MCF 10A (cell line): ENCODE measurements at regions not wholly inside any gene's neighbourhood (a gene's known extent, or its start where the extent isn't known, plus 50 kb on each side); places are given as distances from the start of the nearest gene placed in this dataset.
"Not testable (repeated sequence)": the region's sequence is repeated elsewhere in the genome, so short reads cannot be mapped to it uniquely, and the experiment has no call there.

Experiments
- BruUV-seq: library from RNA; stranded (reverse); fragments of 400-500 nt; replicated peaks from 2 replicates; lab custom pipeline; 2021; lab: Mats Ljungman, UMichigan
- CTCF ChIA-PET: fragments of 300-600 bp; sonication (Branson Sonifier 250); formaldehyde crosslinking; extraction: SDS; loops from one replicate; lab custom pipeline; 2021; ENCODE audit warnings: antibody characterized with exemption, inconsistent platforms; lab: Yijun Ruan, JAX
- POLR2A ChIA-PET: fragments of 300-600, 350-650 bp; sonication (Branson Sonifier 250); formaldehyde crosslinking; extraction: SDS; loops from one replicate; lab custom pipeline; 2020; ENCODE audit warnings: antibody characterized with exemption, inconsistent platforms; lab: Yijun Ruan, JAX
- DNase-seq: peaks from one replicate; pipeline ENCODE4 v3.0.0-alpha.2; 2018; ENCODE audit not compliant: unreplicated experiment
- H3K27ac Mint-ChIP-seq: one replicate; pipeline ENCODE4 v1.8.0; 2022; ENCODE audit warnings: mild to moderate bottlenecking, low read depth, mixed read lengths; ENCODE audit not compliant: unreplicated experiment
- H3K27me3 Mint-ChIP-seq: one replicate; pipeline ENCODE4 v1.8.0; 2022; ENCODE audit warnings: mixed read lengths; ENCODE audit not compliant: insufficient read depth, unreplicated experiment
- H3K36me3 Mint-ChIP-seq: one replicate; pipeline ENCODE4 v1.8.0; 2022; ENCODE audit warnings: mild to moderate bottlenecking, moderate library complexity, mixed read lengths; ENCODE audit not compliant: insufficient read depth, unreplicated experiment
- H3K4me1 Mint-ChIP-seq: one replicate; pipeline ENCODE4 v1.8.0; 2022; ENCODE audit warnings: mixed read lengths; ENCODE audit not compliant: insufficient read depth, unreplicated experiment
- H3K4me3 Mint-ChIP-seq: one replicate; pipeline ENCODE4 v1.8.0; 2022; ENCODE audit warnings: mild to moderate bottlenecking, moderate library complexity, mixed read lengths; ENCODE audit not compliant: unreplicated experiment
- H3K9me3 Mint-ChIP-seq: one replicate; pipeline ENCODE4 v1.8.0; 2022; ENCODE audit warnings: mixed read lengths; ENCODE audit not compliant: unreplicated experiment
- intact Hi-C: fragments of 100-400 bp; cut with micrococcal nuclease; formaldehyde crosslinking; loops from 2 replicates; pipeline ENCODE4 v1.14.1; 2022
- TF ChIP-seq, protein P1 (sequence below): fragments of 200-600 bp; IDR thresholded peaks from one replicate; pipeline ENCODE4 v1.8.0; 2022; ENCODE audit warnings: antibody characterized with exemption, mild to moderate bottlenecking; ENCODE audit not compliant: unreplicated experiment

DNA sequence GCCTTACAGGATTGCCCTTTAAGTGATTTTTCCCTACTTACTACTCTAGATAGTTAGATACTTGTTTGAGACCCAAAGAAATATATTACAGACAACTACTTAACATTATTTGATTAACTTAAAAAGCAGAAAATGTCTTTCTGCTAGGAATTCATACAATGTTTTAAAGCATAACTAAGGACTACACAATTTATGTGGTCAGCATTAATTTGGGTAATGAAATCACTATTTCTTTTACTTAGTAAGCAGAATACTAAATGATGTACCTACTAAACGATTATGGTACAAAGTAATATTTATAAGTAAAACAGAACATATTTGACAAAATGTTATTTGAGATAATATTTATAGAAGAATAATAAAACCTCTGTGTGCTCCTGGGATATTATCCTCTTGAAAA lies 371.9 kb upstream of the ARRDC3 start:
- Mint-ChIP-seq H3K27me3 (peaks cover 40% of the 10 kb centered on the region), H3K9me3 (no peaks in the 10 kb centered on the region), H3K4me1 (no peaks in the 10 kb centered on the region), H3K36me3 (no peaks in the 10 kb centered on the region), H3K27ac (no peak overlapping the region), H3K4me3 (no peak overlapping the region)
- CTCF ChIA-PET: no interaction called here
- no peak for DNase-seq
- intact Hi-C loops: no loop called here
- no TSS peak for BruUV-seq
- POLR2A ChIA-PET: no interaction called here
- TF ChIP-seq, protein P1, sequence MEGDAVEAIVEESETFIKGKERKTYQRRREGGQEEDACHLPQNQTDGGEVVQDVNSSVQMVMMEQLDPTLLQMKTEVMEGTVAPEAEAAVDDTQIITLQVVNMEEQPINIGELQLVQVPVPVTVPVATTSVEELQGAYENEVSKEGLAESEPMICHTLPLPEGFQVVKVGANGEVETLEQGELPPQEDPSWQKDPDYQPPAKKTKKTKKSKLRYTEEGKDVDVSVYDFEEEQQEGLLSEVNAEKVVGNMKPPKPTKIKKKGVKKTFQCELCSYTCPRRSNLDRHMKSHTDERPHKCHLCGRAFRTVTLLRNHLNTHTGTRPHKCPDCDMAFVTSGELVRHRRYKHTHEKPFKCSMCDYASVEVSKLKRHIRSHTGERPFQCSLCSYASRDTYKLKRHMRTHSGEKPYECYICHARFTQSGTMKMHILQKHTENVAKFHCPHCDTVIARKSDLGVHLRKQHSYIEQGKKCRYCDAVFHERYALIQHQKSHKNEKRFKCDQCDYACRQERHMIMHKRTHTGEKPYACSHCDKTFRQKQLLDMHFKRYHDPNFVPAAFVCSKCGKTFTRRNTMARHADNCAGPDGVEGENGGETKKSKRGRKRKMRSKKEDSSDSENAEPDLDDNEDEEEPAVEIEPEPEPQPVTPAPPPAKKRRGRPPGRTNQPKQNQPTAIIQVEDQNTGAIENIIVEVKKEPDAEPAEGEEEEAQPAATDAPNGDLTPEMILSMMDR: no peak

DNA sequence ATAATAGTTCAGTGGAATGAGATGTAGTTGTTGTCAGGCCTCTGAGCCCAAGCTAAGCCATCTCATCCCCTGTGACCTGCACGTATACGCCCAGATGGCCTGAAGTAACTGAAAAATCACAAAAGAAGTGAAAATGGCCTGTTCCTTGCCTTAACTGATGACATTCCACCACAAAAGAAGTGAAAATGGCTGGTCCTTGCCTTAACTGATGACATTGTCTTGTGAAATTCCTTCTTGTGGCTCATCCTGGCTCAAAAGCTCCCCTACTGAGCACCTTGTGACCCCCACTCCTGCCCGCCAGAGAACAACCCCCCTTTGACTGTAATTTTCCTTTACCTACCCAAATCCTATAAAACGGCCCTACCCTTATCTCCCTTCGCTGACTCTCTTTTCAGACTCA lies 361.4 kb upstream of the ARRDC3 start:
- peaks cover 34% of the 10 kb centered on the region for H3K27me3 Mint-ChIP-seq
- H3K4me3 Mint-ChIP-seq, H3K36me3 Mint-ChIP-seq, H3K4me1 Mint-ChIP-seq, H3K27ac Mint-ChIP-seq, CTCF ChIA-PET, intact Hi-C loops, H3K9me3 Mint-ChIP-seq, BruUV-seq, POLR2A ChIA-PET, DNase-seq: not testable (repeated sequence)

DNA sequence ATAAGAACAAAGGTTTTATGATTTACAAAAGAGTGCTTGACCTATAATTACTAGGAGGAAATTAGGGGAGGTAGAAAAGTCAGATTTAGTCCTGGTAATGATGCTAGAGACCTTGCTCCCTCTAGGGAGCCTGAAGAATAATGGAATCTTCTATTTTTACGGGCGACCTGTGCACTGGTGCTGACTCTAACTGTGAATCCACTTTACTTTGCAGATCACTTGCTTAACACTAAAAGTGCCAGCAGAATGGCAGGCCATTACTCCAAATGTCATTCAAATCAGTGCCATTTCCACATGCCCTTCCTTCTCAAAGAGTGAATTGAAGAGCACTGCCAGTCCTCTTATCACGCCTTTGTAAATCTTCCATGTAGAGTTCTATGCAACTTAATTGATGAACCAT lies 359.4 kb upstream of the ARRDC3 start:
- H3K36me3 Mint-ChIP-seq: no peaks in the 10 kb centered on the region
- H3K4me3 Mint-ChIP-seq: no peak overlapping the region
- BruUV-seq: no TSS peak
- ChIA-PET POLR2A (no interaction called here), CTCF (no interaction called here)
- no peaks in the 10 kb centered on the region for H3K9me3 Mint-ChIP-seq
- TF ChIP-seq, protein P1: no peak
- no peak for DNase-seq
- peaks cover 17% of the 10 kb centered on the region for H3K27me3 Mint-ChIP-seq
- no peak overlapping the region for H3K27ac Mint-ChIP-seq
- H3K4me1 Mint-ChIP-seq: no peaks in the 10 kb centered on the region
- intact Hi-C loops: no loop called here

DNA sequence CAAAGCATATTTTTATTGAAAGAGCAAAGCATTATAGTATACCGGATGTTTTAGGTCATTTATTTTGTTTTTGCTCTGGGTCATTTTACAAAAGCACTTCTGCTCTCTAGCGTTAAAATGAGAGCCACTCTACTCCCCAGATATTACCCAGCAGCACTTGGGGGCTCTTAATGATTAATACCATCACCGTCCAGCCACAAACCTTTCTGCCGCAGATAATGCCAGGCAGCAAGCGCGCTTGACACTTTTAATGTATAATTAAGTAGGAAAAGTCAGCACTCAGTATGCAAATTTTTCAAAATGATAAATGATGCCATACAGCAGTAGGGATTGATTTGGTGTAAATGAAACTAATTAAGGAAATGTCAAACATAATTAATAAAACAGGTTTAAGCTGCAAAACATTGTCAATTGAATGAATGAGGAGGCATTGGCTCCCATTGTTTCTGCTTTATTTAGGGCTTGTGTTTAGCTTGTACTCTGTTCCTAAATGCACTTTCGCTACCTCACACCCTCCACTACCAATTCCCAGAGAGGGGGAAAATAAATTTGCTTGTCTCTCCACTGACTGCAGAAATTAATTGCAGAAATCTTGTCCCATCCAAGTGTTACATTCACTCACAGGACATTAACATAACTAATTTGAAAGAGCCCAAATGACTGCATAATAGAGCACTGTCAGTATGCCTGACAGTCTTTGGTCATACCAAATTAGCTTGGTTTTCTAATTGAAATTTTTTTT lies 358.8 kb upstream of the ARRDC3 start:
- BruUV-seq: no TSS peak
- H3K4me1 Mint-ChIP-seq: no peaks in the 10 kb centered on the region
- H3K36me3 Mint-ChIP-seq: no peaks in the 10 kb centered on the region
- H3K4me3 Mint-ChIP-seq: no peak overlapping the region
- no peak overlapping the region for H3K27ac Mint-ChIP-seq
- TF ChIP-seq, protein P1: no peak
- CTCF ChIA-PET: no interaction called here
- intact Hi-C loops: no loop called here
- peaks cover 16% of the 10 kb centered on the region for H3K27me3 Mint-ChIP-seq
- POLR2A ChIA-PET: no interaction called here
- no peaks in the 10 kb centered on the region for H3K9me3 Mint-ChIP-seq
- no peak for DNase-seq
